ACHN (cell line): ENCODE measurements at regions not wholly inside any gene's neighbourhood (a gene's known extent, or its start where the extent isn't known, plus 50 kb on each side); places are given as distances from the start of the nearest gene placed in this dataset.

Experiments
- DNase-seq: peaks from one replicate; pipeline ENCODE4 v3.0.0-alpha.2; 2015
- in situ Hi-C: cut with HindIII; loops from 2 replicates; pipeline ENCODE4 v1.10.0; 2017; ENCODE audit warnings: low sequenced_read_pairs, low pct_ligation_motif_present, low pct_unique_long_range_greater_than_20kb

GRCh38 chrX:137483554-137483953, 82.4 kb upstream of the ZIC3 start:
- in situ Hi-C loops, result no loop called here

GRCh38 chrX:137482136-137482535, 83.8 kb upstream of the ZIC3 start:
- DNase-seq, result no peak
- in situ Hi-C loops, result no loop called here

More at GRCh38 chrX:137483554-137483953, 82.4 kb upstream of the ZIC3 start:
- DNase-seq, result no peak

GRCh38 chrX:137479386-137479785, 86.5 kb upstream of the ZIC3 start:
- in situ Hi-C loops, result no loop called here

DNA sequence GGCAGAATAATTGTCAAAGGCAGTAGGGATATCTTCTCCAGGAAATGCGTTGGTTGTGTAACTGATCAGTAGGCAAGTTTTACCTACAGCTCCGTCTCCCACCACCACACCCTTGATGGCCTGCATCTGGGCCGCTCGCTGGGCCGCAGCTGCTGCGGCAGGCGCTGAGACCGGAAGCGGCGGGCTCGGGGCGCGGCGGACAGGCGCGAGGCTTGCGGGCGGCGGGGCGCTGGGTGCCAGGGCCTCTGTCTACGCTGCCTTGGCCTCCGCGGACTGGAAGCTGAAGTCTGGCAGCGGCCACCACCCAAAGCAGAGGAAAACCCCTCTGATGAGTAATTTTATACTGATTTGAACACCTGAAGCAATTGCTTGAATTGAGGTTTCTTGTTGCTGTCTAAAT, 124.2 kb upstream of the ZIC3 start:
- in situ Hi-C loops, result no loop called here

More at GRCh38 chrX:137479386-137479785, 86.5 kb upstream of the ZIC3 start:
- no peak for DNase-seq

DNA sequence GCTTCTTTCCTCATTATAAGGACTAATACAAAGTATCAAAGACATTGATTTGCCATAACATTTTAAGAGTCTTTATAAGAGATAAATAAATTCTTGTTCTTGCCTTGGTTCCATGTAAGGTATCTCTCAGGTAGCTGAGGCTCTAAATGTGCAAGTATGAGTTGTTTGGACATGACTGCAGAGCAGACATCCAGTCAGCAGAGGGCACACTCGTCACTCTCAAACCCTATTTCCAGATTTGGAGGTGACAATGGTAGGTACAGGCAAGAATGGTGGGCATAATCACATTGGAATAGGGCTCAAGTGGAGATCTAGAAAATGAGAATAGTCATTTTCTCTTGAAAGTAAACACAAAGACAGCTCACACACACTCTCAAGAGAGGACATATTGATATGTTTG, 133.3 kb upstream of the ZIC3 start:
- DNase-seq, result peak; percentile 1
- in situ Hi-C loops, result no loop called here

More for the DNA sequence above, 124.2 kb upstream of the ZIC3 start:
- no peak for DNase-seq

- DNase-seq, result no peak
- in situ Hi-C loops, result no loop called here
Observed at GRCh38 chrX:137431693-137432488, 134.0 kb upstream of the ZIC3 start.

DNA sequence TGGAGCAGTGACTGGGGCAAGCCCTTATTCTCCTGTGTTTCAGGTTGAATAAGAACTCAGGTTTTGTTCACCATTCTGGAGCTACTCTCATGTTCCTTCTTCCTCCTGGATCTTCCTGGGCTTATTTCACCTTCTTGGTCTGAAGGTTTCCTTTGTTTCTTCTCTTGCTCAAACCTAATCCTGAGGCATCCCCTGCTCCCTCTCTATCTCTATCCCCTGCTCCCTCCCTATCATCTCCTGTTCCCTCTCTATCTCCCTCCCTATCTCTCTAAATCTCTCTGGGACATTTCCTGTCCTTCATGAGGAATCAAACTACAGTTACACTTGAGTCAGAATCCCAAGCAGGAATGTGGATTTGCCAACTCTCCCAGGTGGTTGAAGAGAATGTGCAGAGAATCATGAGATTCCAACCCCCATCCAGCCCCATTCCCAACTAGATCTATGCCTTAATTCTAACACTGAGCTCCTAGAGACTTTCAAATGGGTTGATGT, 134.9 kb upstream of the ZIC3 start:
- no peak for DNase-seq
- in situ Hi-C loops, result no loop called here

DNA sequence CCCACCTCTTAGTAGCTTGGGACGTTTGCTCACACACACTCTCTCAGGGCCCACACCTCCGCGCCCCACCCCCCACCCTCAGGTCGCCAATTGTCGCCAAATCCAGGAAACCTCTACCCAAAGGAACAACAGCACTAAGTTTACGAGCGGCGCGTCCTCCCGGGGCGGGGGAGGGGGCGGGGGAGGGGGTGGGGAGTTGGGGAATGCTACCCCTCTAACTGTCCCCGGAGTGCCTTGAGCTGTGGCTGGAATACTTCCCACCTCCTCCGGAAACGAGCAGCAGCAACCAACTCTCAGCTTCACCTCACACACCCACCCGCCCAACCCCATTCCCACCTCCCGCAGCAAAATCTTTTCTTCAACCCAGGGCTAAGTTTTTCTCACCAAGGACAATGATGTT, 135.6 kb upstream of the ZIC3 start:
- in situ Hi-C loops, result no loop called here
- no peak for DNase-seq

DNA sequence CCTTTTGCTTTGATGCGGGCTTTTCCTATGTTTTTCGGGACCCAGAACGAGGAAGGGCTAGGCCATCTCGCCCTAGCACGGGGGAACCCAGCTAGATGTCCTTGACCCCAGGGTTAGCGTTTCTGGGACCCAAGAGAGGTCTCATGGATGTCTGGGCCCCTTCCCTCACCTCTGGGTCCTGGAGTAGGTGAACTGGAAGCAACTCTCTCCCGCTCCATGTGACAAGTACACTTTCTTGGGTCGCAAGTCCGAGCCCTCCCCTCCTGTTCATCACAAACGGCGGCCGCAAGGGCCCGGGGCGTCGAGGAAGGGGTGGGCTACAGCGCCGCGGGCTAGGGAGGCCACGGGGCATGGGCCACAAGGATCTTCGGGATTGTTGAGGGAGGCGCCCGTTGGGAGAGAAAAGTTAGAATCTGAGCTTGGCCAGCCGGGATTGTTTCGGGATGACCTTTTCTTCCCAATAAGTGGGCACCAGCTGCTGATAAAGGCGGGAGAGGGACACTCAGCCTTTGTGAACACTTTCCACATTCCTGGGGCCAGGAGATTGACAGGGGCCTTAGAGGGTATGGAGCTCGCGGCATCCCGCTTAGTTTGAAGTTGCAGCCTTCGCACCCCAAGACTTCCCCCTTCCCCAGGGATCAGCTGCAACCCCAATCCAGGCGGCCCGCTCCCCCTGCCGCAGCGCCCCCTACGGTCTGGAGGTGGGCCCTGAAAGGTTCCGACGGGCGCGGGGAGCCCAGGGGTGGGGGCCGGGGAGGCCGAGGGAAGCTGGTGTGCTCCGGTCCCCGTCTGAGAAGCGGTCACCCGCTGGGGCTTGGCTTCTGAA, 136.9 kb upstream of the ZIC3 start:
- in situ Hi-C loops, result no loop called here
- no peak for DNase-seq

DNA sequence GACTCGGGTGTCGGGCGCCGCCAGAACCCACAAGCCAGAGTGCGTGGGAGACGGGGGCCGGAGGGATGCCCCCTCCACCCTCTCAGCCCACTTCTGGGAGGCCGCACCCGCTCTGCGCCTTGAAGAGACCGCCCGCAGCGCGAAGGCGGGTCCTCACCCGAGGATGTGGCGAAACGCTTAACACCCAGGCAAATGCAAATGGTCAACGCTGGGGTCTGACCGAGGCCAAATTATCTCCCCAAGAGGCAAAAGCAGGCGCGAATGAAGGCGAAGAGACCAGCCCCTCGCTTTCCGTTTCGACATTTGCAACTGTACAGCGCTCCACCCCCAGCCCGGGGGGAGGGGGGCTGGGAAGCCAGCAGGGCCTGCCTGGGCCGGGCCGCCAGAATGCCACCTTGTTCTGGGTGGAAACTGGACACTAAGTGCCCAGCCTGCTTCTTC, 137.7 kb upstream of the ZIC3 start:
- in situ Hi-C loops, result no loop called here
- no peak for DNase-seq

DNA sequence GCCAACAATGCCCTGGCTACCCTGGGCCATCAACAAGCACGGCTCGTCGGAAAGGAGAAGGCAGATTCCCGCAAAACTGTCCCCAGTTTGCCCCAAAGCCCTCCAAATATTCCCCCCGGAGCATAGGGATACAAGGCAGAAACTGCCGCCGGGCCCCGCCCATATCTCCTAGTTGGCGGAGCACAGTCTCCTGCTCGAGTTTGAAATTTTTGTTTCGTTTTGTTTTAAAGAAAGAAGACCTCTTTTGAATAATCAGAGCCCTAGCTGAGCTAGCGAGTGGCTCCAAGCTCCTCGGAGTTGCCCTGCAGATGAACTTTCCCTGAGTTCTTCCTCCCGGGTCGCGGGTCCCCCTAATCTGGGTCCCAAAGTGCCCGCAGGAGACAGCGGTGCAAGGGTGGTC, 138.1 kb upstream of the ZIC3 start:
- DNase-seq, result no peak
- in situ Hi-C loops, result no loop called here

GRCh38 chrX:137427426-137427778, 138.5 kb upstream of the ZIC3 start:
- in situ Hi-C loops, result no loop called here
- no peak for DNase-seq

- in situ Hi-C loops, result no loop called here
- no peak for DNase-seq
Observed at GRCh38 chrX:137426695-137427425, 139.1 kb upstream of the ZIC3 start.

DNA sequence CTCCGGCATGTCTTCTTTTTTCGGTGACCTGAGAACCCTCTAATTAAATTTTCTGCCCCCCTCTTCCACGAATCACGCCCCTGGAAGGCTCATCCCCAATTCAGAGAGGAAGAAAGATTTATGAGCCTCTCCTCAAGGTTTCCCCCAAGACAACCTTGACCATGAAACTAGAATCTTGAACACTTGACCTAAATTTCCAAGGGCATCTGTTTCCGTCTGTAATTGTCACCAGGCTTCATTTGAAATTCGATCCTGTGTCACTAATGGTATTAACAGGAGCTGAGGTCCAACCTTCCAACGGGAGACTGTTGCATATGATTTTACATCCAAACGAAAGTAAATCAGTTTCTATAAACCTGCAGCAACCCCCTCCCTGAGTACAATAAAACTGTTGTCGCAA, 139.9 kb upstream of the ZIC3 start:
- no peak for DNase-seq
- in situ Hi-C loops, result no loop called here

DNA sequence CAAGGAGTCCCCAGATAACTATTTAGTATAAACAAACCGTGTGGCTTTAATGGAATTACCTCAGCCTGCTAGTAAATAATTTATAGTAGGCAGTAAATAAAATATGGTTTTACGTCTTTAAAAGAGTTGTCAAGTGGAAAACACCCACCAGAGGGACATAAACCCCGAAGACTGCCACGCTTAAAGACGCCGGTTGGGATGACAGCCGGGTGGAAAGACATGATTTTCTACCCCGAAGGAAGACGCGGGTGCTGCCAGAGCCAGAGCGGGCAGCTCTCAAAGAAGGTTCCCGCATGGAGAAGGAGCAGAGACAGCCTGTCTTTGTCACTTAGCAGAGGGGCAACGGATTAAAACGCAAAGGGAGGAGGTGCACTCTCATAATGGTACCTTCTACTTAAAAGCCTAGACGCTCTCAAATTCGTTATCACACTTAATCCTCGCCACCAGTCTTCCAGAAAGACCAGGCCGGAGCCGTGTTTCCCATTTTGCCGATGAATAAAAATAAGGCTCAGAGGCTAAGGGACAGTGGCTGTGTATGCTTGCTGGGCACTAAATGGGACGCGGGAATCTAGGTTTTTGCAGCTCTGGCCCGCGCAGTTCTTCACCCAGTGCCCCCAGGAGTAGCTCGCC, 140.5 kb upstream of the ZIC3 start:
- in situ Hi-C loops, result no loop called here
- DNase-seq, result no peak

DNA sequence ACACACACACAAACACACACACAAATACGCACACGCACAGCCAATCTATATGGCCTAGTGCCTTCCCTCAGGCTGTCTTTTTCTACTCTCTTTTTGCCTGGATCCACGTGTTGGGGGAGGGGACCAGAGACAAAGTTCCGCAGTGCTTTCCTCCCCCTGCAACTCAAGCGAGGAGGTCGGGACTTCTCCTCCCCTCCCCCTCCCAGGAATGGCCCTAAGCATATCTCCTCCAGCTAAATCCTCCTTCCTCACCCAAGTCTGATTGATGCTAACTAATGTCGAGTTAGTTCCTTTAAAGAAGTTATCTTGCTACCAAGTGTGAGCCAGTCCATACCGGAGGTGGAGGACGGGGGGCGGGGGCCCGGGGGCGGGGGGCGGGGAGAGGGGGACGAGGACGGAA, 141.2 kb upstream of the ZIC3 start:
- in situ Hi-C loops, result no loop called here
- DNase-seq, result no peak

- DNase-seq, result no peak
- in situ Hi-C loops, result no loop called here
Observed at GRCh38 chrX:137423241-137423640, 142.7 kb upstream of the ZIC3 start.

DNA sequence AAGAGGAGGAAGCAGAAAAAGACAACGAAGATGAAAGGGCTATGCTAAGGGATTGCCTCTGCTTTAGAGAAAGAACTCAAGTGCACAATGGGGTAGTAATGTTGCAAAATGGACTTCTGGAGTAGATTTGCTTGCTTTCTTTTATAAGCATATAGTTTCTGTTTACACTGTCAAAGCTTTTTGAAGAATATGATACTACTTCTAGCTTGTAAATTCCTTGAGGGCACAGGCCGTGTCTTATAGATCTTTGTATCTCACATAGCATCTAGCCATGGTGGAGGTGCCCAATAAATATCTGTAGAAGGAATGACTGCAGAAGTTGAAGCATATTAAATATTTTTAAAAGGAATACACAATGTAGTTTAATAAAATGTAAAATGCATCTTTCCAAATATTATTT, 147.8 kb upstream of the ZIC3 start:
- no peak for DNase-seq

GRCh38 chrX:137413190-137413589, 152.7 kb upstream of the ZIC3 start:
- in situ Hi-C loops, result no loop called here

More for the DNA sequence above, 147.8 kb upstream of the ZIC3 start:
- in situ Hi-C loops, result no loop called here

More at GRCh38 chrX:137413190-137413589, 152.7 kb upstream of the ZIC3 start:
- no peak for DNase-seq
